HCT116 (cell line): ENCODE measurements at regions not wholly inside any gene's neighbourhood (a gene's known extent, or its start where the extent isn't known, plus 50 kb on each side); places are given as distances from the start of the nearest gene placed in this dataset.

Experiments
- ATAC-seq: fragments of 200-7000 bp; cut with Tn5 transposase; 2 replicates; pipeline ENCODE4 v1.9.1; 2020; ENCODE audit warnings: mild to moderate bottlenecking, moderate library complexity
- BruUV-seq: library from RNA; stranded (reverse); fragments of 400-500 nt; replicated peaks from 2 replicates; lab custom pipeline; 2021; lab: Mats Ljungman, UMichigan
- CTCF ChIA-PET: fragments of 300-600 bp; sonication (Branson Sonifier 250); formaldehyde crosslinking; loops from one replicate; lab custom pipeline; 2021; ENCODE audit warnings: antibody characterized with exemption; lab: Charles Lee
- POLR2A ChIA-PET: fragments of 300-600, 350-600 bp; sonication (Branson Sonifier 250); formaldehyde crosslinking; loops from one replicate; lab custom pipeline; 2021; ENCODE audit warnings: antibody characterized with exemption; lab: Charles Lee
- RAD21 ChIA-PET, 2 experiments: fragments of 300-600 bp; sonication (Branson Sonifier 250); formaldehyde crosslinking; loops; one replicate each; lab custom pipeline; 2023; ENCODE audit warnings: low total read pairs in 2 of 2; ENCODE audit not compliant: uncharacterized antibody in 2 of 2, unreplicated experiment in 2 of 2, low non-redundant PET in 1 of 2; lab: Charles Lee
- DNase-seq: peaks from one replicate; pipeline ENCODE4 v3.0.0-alpha.2; 2010; ENCODE audit warnings: low read depth, low spot score
- H2AFZ ChIP-seq: fragments of 200-600 bp; shearing (Covaris generic), sonication (generic); 2 replicates; pipeline ENCODE4 v1.6.1; 2017; ENCODE audit warnings: low read depth, mixed run types, mixed read lengths, antibody characterized with exemption, low read length; ENCODE audit not compliant: poor library complexity, severe bottlenecking
- H3K27ac ChIP-seq: 2 replicates; pipeline ENCODE4 v1.5.1; 2012; ENCODE audit warnings: low read depth, low read length
- H3K27me3 ChIP-seq: fragments of 200-600 bp; sonication (generic); 2 replicates; pipeline ENCODE4 v1.6.1; 2016; ENCODE audit warnings: mixed run types, low read length, mixed read lengths; ENCODE audit not compliant: insufficient read depth
- H3K36me3 ChIP-seq, 2 experiments: fragments of 200-500 bp in 1 of 2; fragments of 200-600 bp in 1 of 2; sonication (Bioruptor generic) in 1 of 2; sonication (generic) in 1 of 2; 2 replicates each; pipeline versions ENCODE4 v1.5.1 to v1.6.1; 2014 to 2016; ENCODE audit warnings: low read length in 2 of 2, inconsistent platforms in 1 of 2, mixed read lengths in 1 of 2, mixed run types in 1 of 2; ENCODE audit not compliant: insufficient read depth in 2 of 2, control insufficient read depth in 1 of 2
- H3K4me1 ChIP-seq, 2 experiments: fragments of 200-600 bp in 1 of 2; sonication (generic) in 1 of 2; 2 replicates each; pipeline versions ENCODE4 v1.5.1 to v1.6.1; 2012 to 2017; ENCODE audit warnings: low read length in 2 of 2, inconsistent platforms in 1 of 2, mild to moderate bottlenecking in 1 of 2, mixed read lengths in 1 of 2, mixed run types in 1 of 2, moderate library complexity in 1 of 2; ENCODE audit not compliant: insufficient read depth in 2 of 2, control insufficient read depth in 1 of 2
- H3K4me2 ChIP-seq: fragments of 200-600 bp; sonication (generic); 2 replicates; pipeline ENCODE4 v1.6.1; 2017; ENCODE audit warnings: mixed run types, low read length, mixed read lengths
- H3K4me3 ChIP-seq, 2 experiments: fragments of 200-600 bp in 1 of 2; sonication (generic) in 1 of 2; replicated peaks in 1 of 2; 2 replicates each; pipeline ENCODE4 v1.5.1; 2011 to 2016; ENCODE audit warnings: low read length in 2 of 2, control low read depth in 1 of 2, low read depth in 1 of 2, mild to moderate bottlenecking in 1 of 2, mixed read lengths in 1 of 2, mixed run types in 1 of 2
- H3K79me2 ChIP-seq: fragments of 200-600 bp; sonication (generic); 2 replicates; pipeline ENCODE4 v1.6.1; 2017; ENCODE audit warnings: mild to moderate bottlenecking, mixed run types, low read length, moderate library complexity, mixed read lengths; ENCODE audit not compliant: insufficient read depth
- H3K9ac ChIP-seq: fragments of 200-600 bp; sonication (generic); 2 replicates; pipeline ENCODE4 v1.6.1; 2016; ENCODE audit warnings: low read length, mixed read lengths
- H3K9me2 ChIP-seq: fragments of 200-600 bp; sonication (generic), shearing (Covaris generic); 2 replicates; pipeline ENCODE4 v1.6.1; 2017; ENCODE audit warnings: mixed run types, mild to moderate bottlenecking, moderate library complexity; ENCODE audit not compliant: insufficient read depth
- H3K9me3 ChIP-seq, 2 experiments: fragments of 200-500 bp in 1 of 2; fragments of 200-600 bp in 1 of 2; sonication (Bioruptor generic) in 1 of 2; sonication (generic) in 1 of 2; 2 replicates each; pipeline ENCODE4 v1.6.1; 2014 to 2017; ENCODE audit warnings: low read length in 2 of 2, mixed read lengths in 2 of 2, inconsistent platforms in 1 of 2, low read depth in 1 of 2, mild to moderate bottlenecking in 1 of 2, mixed run types in 1 of 2, moderate library complexity in 1 of 2; ENCODE audit not compliant: control insufficient read depth in 1 of 2, insufficient read depth in 1 of 2
- H4K20me1 ChIP-seq: fragments of 200-600 bp; sonication (generic), shearing (Covaris generic); 2 replicates; pipeline ENCODE4 v1.6.1; 2017; ENCODE audit warnings: mixed run types, mild to moderate bottlenecking, moderate library complexity; ENCODE audit not compliant: insufficient read depth
- ATF3 ChIP-seq: IDR thresholded peaks from 2 replicates; pipeline ENCODE4 v1.6.1; 2012
- CBX3 ChIP-seq: IDR thresholded peaks from 2 replicates; pipeline ENCODE4 v1.6.1; 2012; ENCODE audit warnings: low read depth
- CEBPB ChIP-seq: IDR thresholded peaks from 2 replicates; pipeline ENCODE4 v1.6.1; 2012; ENCODE audit warnings: low read depth
- EGR1 ChIP-seq: IDR thresholded peaks from 2 replicates; pipeline ENCODE4 v1.6.1; 2012; ENCODE audit warnings: low read depth
- EZH2 ChIP-seq: fragments of 200-600 bp; sonication (generic); IDR thresholded peaks from 2 replicates; pipeline ENCODE4 v1.6.1; 2017; ENCODE audit warnings: antibody characterized with exemption, mixed run types
- EZH2phosphoT487 ChIP-seq: fragments of 200-600 bp; IDR thresholded peaks from 2 replicates; pipeline ENCODE4 v1.6.1; 2018; ENCODE audit warnings: antibody characterized with exemption, borderline replicate concordance
- FOSL1 ChIP-seq: IDR thresholded peaks from 2 replicates; pipeline ENCODE4 v1.6.1; 2012; ENCODE audit warnings: low read depth
- JUND ChIP-seq: IDR thresholded peaks from 2 replicates; pipeline ENCODE4 v1.6.1; 2012
- POLR2AphosphoS5 ChIP-seq: IDR thresholded peaks from 2 replicates; pipeline ENCODE4 v1.6.1; 2011; ENCODE audit warnings: mild to moderate bottlenecking, low read depth, low read length, moderate library complexity
- RAD21 ChIP-seq: IDR thresholded peaks from 2 replicates; pipeline ENCODE4 v1.6.1; 2012; ENCODE audit warnings: low read depth, mild to moderate bottlenecking
- REST ChIP-seq: IDR thresholded peaks from 2 replicates; pipeline ENCODE4 v1.6.1; 2012; ENCODE audit warnings: low read depth
- SIN3A ChIP-seq: IDR thresholded peaks from 2 replicates; pipeline ENCODE4 v1.6.1; 2012; ENCODE audit warnings: low read depth
- SP1 ChIP-seq: IDR thresholded peaks from 2 replicates; pipeline ENCODE4 v1.6.1; 2012; ENCODE audit warnings: low read depth
- TCF7L2 ChIP-seq: IDR thresholded peaks from 2 replicates; pipeline ENCODE4 v1.7.0; 2011; ENCODE audit warnings: borderline replicate concordance, inconsistent platforms; ENCODE audit not compliant: insufficient read depth, insufficient read length; ENCODE audit errors: extremely low read depth
- ZFX ChIP-seq: fragments of 450-650 bp; IDR thresholded peaks from 2 replicates; pipeline ENCODE4 v1.6.1; 2017
- intact Hi-C: fragments of 100-400 bp; cut with micrococcal nuclease; formaldehyde crosslinking; loops from 2 replicates; pipeline ENCODE4 v1.10.0; 2022
- TF ChIP-seq, protein P1 (sequence below), 3 experiments: fragments of 200-600 bp in 1 of 3; sonication (generic) in 1 of 3; IDR thresholded peaks in 2 of 3; conservative IDR thresholded peaks in 1 of 3; 2 replicates each; pipeline ENCODE4 v1.5.1; 2012 to 2017; ENCODE audit warnings: low read depth in 2 of 3, low read length in 2 of 3, antibody characterized with exemption in 1 of 3, borderline replicate concordance in 1 of 3, control low read depth in 1 of 3, mild to moderate bottlenecking in 1 of 3, mixed read lengths in 1 of 3, mixed run types in 1 of 3, moderate library complexity in 1 of 3; ENCODE audit not compliant: insufficient read depth in 1 of 3
- TF ChIP-seq, protein P2 (sequence below): IDR thresholded peaks from 2 replicates; pipeline ENCODE4 v1.6.1; 2011; ENCODE audit warnings: mild to moderate bottlenecking, low read length, moderate library complexity; ENCODE audit not compliant: insufficient replicate concordance; ENCODE audit errors: extremely low read depth
- TF ChIP-seq, protein P3 (sequence below): IDR thresholded peaks from 2 replicates; pipeline ENCODE4 v1.6.1; 2012

- DNase-seq (no peak), ATAC-seq (no peak)
- Histone ChIP-seq H3K9me3 (no peaks in the 10 kb centered on the region), H3K4me2 (no peak overlapping the region), H3K79me2 (no peaks in the 10 kb centered on the region), H3K27me3 (no peaks in the 10 kb centered on the region), H3K27ac (no peak overlapping the region), H4K20me1 (no peaks in the 10 kb centered on the region), H3K4me3 (no peak overlapping the region), H2AFZ (no peak overlapping the region), H3K36me3 (no peaks in the 10 kb centered on the region), H3K9me2 (no peaks in the 10 kb centered on the region), H3K4me1 (no peaks in the 10 kb centered on the region), H3K9ac (no peak overlapping the region)
- POLR2A ChIA-PET: no interaction called here
- RAD21 ChIA-PET: no interaction called here
- CTCF ChIA-PET: no interaction called here
- no TSS peak for BruUV-seq
- no peak for TF ChIP-seq ATF3
- TF ChIP-seq, protein P1, sequence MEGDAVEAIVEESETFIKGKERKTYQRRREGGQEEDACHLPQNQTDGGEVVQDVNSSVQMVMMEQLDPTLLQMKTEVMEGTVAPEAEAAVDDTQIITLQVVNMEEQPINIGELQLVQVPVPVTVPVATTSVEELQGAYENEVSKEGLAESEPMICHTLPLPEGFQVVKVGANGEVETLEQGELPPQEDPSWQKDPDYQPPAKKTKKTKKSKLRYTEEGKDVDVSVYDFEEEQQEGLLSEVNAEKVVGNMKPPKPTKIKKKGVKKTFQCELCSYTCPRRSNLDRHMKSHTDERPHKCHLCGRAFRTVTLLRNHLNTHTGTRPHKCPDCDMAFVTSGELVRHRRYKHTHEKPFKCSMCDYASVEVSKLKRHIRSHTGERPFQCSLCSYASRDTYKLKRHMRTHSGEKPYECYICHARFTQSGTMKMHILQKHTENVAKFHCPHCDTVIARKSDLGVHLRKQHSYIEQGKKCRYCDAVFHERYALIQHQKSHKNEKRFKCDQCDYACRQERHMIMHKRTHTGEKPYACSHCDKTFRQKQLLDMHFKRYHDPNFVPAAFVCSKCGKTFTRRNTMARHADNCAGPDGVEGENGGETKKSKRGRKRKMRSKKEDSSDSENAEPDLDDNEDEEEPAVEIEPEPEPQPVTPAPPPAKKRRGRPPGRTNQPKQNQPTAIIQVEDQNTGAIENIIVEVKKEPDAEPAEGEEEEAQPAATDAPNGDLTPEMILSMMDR (IDR thresholded peaks at IDR 0.05 in 2 of 3, conservative IDR thresholded peaks at IDR 0.05 in 1 of 3; ENCODE audit: borderline replicate concordance in 1 of 3, insufficient read depth in 1 of 3, low read depth in 2 of 3, low read length in 2 of 3): no peak
- TF ChIP-seq EGR1: no peak
- TF ChIP-seq CBX3: no peak
- TF ChIP-seq FOSL1: no peak
- TF ChIP-seq POLR2AphosphoS5: no peak
- no peak for TF ChIP-seq SP1
- TF ChIP-seq REST: no peak
- TF ChIP-seq EZH2: no peak
- no peak for TF ChIP-seq JUND
- no peak for TF ChIP-seq TCF7L2
- TF ChIP-seq, protein P2, sequence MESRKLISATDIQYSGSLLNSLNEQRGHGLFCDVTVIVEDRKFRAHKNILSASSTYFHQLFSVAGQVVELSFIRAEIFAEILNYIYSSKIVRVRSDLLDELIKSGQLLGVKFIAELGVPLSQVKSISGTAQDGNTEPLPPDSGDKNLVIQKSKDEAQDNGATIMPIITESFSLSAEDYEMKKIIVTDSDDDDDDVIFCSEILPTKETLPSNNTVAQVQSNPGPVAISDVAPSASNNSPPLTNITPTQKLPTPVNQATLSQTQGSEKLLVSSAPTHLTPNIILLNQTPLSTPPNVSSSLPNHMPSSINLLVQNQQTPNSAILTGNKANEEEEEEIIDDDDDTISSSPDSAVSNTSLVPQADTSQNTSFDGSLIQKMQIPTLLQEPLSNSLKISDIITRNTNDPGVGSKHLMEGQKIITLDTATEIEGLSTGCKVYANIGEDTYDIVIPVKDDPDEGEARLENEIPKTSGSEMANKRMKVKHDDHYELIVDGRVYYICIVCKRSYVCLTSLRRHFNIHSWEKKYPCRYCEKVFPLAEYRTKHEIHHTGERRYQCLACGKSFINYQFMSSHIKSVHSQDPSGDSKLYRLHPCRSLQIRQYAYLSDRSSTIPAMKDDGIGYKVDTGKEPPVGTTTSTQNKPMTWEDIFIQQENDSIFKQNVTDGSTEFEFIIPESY: no peak
- no peak for TF ChIP-seq CEBPB
- no peak for TF ChIP-seq RAD21
- TF ChIP-seq SIN3A: no peak
- TF ChIP-seq, protein P3, sequence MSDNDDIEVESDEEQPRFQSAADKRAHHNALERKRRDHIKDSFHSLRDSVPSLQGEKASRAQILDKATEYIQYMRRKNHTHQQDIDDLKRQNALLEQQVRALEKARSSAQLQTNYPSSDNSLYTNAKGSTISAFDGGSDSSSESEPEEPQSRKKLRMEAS: no peak
- no peak for TF ChIP-seq EZH2phosphoT487
- no peak for TF ChIP-seq ZFX
- intact Hi-C loops: no loop called here
Observed at GRCh38 chrX:128676651-128677050, 624.4 kb upstream of the ACTRT1 start.
